GM12878 (cell line): ENCODE measurements at regions not wholly inside any gene's neighbourhood (a gene's known extent, or its start where the extent isn't known, plus 50 kb on each side); places are given as distances from the start of the nearest gene placed in this dataset.

Source experiments
- ATAC-seq: fragments of 200-7000 bp; cut with Tn5 transposase; 3 replicates; pipeline ENCODE4 v1.9.1; 2020; ENCODE audit warnings: mild to moderate bottlenecking, moderate library complexity
- BruUV-seq: library from RNA; stranded (reverse); fragments of 400-500 nt; replicated peaks from 2 replicates; lab custom pipeline; 2021; lab: Mats Ljungman, UMichigan
- CTCF ChIA-PET: fragments of 300-600 bp; sonication (Branson Sonifier 250); formaldehyde crosslinking; extraction: SDS; loops from one replicate; lab custom pipeline; 2021; ENCODE audit warnings: inconsistent platforms; lab: Yijun Ruan, JAX
- POLR2A ChIA-PET: fragments of 350-600 bp; formaldehyde crosslinking; extraction: SDS; loops from one replicate; lab custom pipeline; 2021; ENCODE audit warnings: inconsistent platforms; lab: Charles Lee
- RAD21 ChIA-PET: fragments of 300-600 bp; sonication (Branson Sonifier 250); formaldehyde crosslinking; loops from one replicate; lab custom pipeline; 2023; ENCODE audit warnings: antibody characterized with exemption; ENCODE audit not compliant: unreplicated experiment; lab: Charles Lee
- SMC1A ChIA-PET: fragments of 300-600 bp; sonication (Branson Sonifier 250); formaldehyde crosslinking; loops from one replicate; lab custom pipeline; 2023; ENCODE audit not compliant: unreplicated experiment, uncharacterized antibody; lab: Charles Lee
- DNase-seq: peaks from one replicate; pipeline ENCODE4 v3.0.0-alpha.2; 2011; ENCODE audit warnings: low read depth, low spot score
- FAIRE-seq: peaks from 3 replicates; lab custom pipeline; 2011; peaks lifted over from hg19 to GRCh38; lab: Jason Lieb, UNC
- H2AFZ ChIP-seq: 2 replicates; pipeline ENCODE4 v1.6.0; 2011; ENCODE audit warnings: low read depth, low read length, control low read depth; ENCODE audit not compliant: control insufficient read depth
- H3K27ac ChIP-seq: 2 replicates; pipeline ENCODE4 v1.5.1; 2011; ENCODE audit warnings: control low read depth; ENCODE audit not compliant: control insufficient read depth, insufficient read depth
- H3K27me3 ChIP-seq, 2 experiments: replicated peaks in 1 of 2; 2 replicates each; pipeline versions ENCODE4 v1.6.0 to v1.6.1; 2011; ENCODE audit warnings: low read length in 1 of 2; ENCODE audit not compliant: control insufficient read depth in 2 of 2, insufficient read depth in 2 of 2
- H3K36me3 ChIP-seq, 2 experiments: 2 replicates each; pipeline ENCODE4 v1.5.1; 2011; ENCODE audit warnings: low read length in 1 of 2; ENCODE audit not compliant: control insufficient read depth in 2 of 2, insufficient read depth in 2 of 2
- H3K4me1 ChIP-seq: 2 replicates; pipeline ENCODE4 v1.6.1; 2011; ENCODE audit warnings: mild to moderate bottlenecking, low read length, moderate library complexity, mixed read lengths; ENCODE audit not compliant: control insufficient read depth, insufficient read depth
- H3K4me2 ChIP-seq: 2 replicates; pipeline ENCODE4 v1.6.0; 2011; ENCODE audit warnings: control low read depth; ENCODE audit not compliant: control insufficient read depth, insufficient read depth
- H3K4me3 ChIP-seq: fragments of 200-600 bp; sonication (generic); 2 replicates; pipeline ENCODE4 v1.5.1; 2016
- H3K79me2 ChIP-seq: 2 replicates; pipeline ENCODE4 v1.6.0; 2011; ENCODE audit warnings: low read length; ENCODE audit not compliant: control insufficient read depth, insufficient read depth
- H3K9ac ChIP-seq: 2 replicates; pipeline ENCODE4 v1.8.0; 2011; ENCODE audit warnings: low read length, control low read depth, mixed read lengths; ENCODE audit not compliant: control insufficient read depth, insufficient read depth
- H3K9me3 ChIP-seq: replicated peaks from 3 replicates; pipeline ENCODE4 v1.5.1; 2011; ENCODE audit warnings: mild to moderate bottlenecking, low read length; ENCODE audit not compliant: control insufficient read depth, insufficient read depth
- H4K20me1 ChIP-seq: 2 replicates; pipeline ENCODE4 v1.6.0; 2011; ENCODE audit not compliant: control insufficient read depth, insufficient read depth
- CEBPB ChIP-seq, 2 experiments: fragments of 150-350 bp in 1 of 2; IDR thresholded peaks; 2 replicates each; pipeline ENCODE4 v1.6.1; 2012 to 2014; ENCODE audit warnings: low read depth in 2 of 2, low read length in 2 of 2, borderline replicate concordance in 1 of 2, inconsistent platforms in 1 of 2
- CEBPZ ChIP-seq: fragments of 150-350 bp; IDR thresholded peaks from 2 replicates; pipeline ENCODE4 v1.6.1; 2016; ENCODE audit warnings: low read depth, low read length
- E2F4 ChIP-seq: IDR thresholded peaks from 2 replicates; pipeline ENCODE4 v1.6.1; 2012; ENCODE audit warnings: low read depth, low read length, improper control_type of control experiment
- EZH2 ChIP-seq: IDR thresholded peaks from 2 replicates; pipeline ENCODE4 v1.6.1; 2012; ENCODE audit warnings: low read depth, mild to moderate bottlenecking, control low read depth, inconsistent platforms, low read length, borderline replicate concordance; ENCODE audit not compliant: control insufficient read depth
- FOXM1 ChIP-seq: IDR thresholded peaks from 2 replicates; pipeline ENCODE4 v1.6.1; 2012; ENCODE audit warnings: low read depth, mild to moderate bottlenecking, inconsistent platforms, low read length, moderate library complexity
- HDGF ChIP-seq: fragments of 450-650 bp; IDR thresholded peaks from 2 replicates; pipeline ENCODE4 v1.6.1; 2016; ENCODE audit warnings: antibody characterized with exemption
- HSF1 ChIP-seq: fragments of 150-350 bp; IDR thresholded peaks from 2 replicates; pipeline ENCODE4 v1.6.1; 2014; ENCODE audit warnings: mild to moderate bottlenecking, low read depth, low read length
- IKZF1 ChIP-seq: fragments of 450-650 bp; conservative IDR thresholded peaks from 2 replicates; pipeline ENCODE4 v1.6.1; 2017; ENCODE audit warnings: antibody characterized with exemption, mild to moderate bottlenecking
- MTA3 ChIP-seq: IDR thresholded peaks from 2 replicates; pipeline ENCODE4 v1.6.1; 2012; ENCODE audit warnings: low read length, inconsistent platforms, borderline replicate concordance
- NKRF ChIP-seq: fragments of 450-650 bp; conservative IDR thresholded peaks from 2 replicates; pipeline ENCODE4 v1.6.1; 2017; ENCODE audit warnings: mild to moderate bottlenecking, moderate library complexity
- PML ChIP-seq: IDR thresholded peaks from 2 replicates; pipeline ENCODE4 v1.6.1; 2012; ENCODE audit warnings: low read length, inconsistent platforms
- RAD21 ChIP-seq: IDR thresholded peaks from 2 replicates; pipeline ENCODE4 v1.6.1; 2011; ENCODE audit warnings: mild to moderate bottlenecking, low read depth, low read length, moderate library complexity; ENCODE audit not compliant: insufficient read depth
- RELA ChIP-seq: fragments of 450-650 bp; IDR thresholded peaks from 2 replicates; pipeline ENCODE4 v1.8.0; 2014; ENCODE audit warnings: borderline replicate concordance; ENCODE audit not compliant: partially characterized antibody
- SMAD1 ChIP-seq: fragments of 450-650 bp; IDR thresholded peaks from 2 replicates; pipeline ENCODE4 v1.6.1; 2018; ENCODE audit warnings: mild to moderate bottlenecking, low read depth; ENCODE audit not compliant: partially characterized antibody
- STAT3 ChIP-seq: IDR thresholded peaks from 2 replicates; pipeline ENCODE4 v1.6.1; 2011; ENCODE audit warnings: low read depth, low read length, improper control_type of control experiment
- WGBS: methylation state at CpG from one replicate; pipeline ENCODE4 v1.1.6; 2016; ENCODE audit warnings: low lambda C conversion rate; ENCODE audit not compliant: insufficient replicate concordance, insufficient coverage; ENCODE audit errors: missing lambda C conversion rate; 5-methylcytosine and 5-hydroxymethylcytosine counted together
- in situ Hi-C: fragments of 300-500 bp; cut with MboI; formaldehyde crosslinking; loops from 9 replicates; pipeline ENCODE4 v1.14.3; 2018; ENCODE audit warnings: mixed read lengths
- intact Hi-C: fragments of 100-400 bp; cut with micrococcal nuclease; formaldehyde crosslinking; loops from one replicate; pipeline ENCODE4 v1.14.2; 2022; ENCODE audit not compliant: unreplicated experiment

- TF ChIP-seq CEBPZ (no peak), CEBPB (IDR thresholded peaks at IDR 0.05; ENCODE audit: borderline replicate concordance in 1 of 2, low read depth in 2 of 2, low read length in 2 of 2) (no peak), STAT3 (no peak), FOXM1 (no peak), IKZF1 (no peak), PML (no peak)
These were observed 141.2 kb upstream of the ZNF716 start (continued) for GRCh38 chr7:57308631-57309408.

GRCh38 chr7:57327081-57327480 lies 122.9 kb upstream of the ZNF716 start:
- no peak for DNase-seq
- Histone ChIP-seq H3K4me2 (no peak overlapping the region), H3K36me3 (no peaks in the 10 kb centered on the region), H3K4me3 (no peak overlapping the region), H3K9ac (no peak overlapping the region), H3K27ac (no peak overlapping the region), H2AFZ (no peak overlapping the region), H3K9me3 (no peaks in the 10 kb centered on the region; the same call in 2 of the 3 replicates), H3K4me1 (no peaks in the 10 kb centered on the region), H3K79me2 (no peaks in the 10 kb centered on the region), H3K27me3 (no peaks in the 10 kb centered on the region), H4K20me1 (no peaks in the 10 kb centered on the region)
- ATAC-seq, result no peak
- intact Hi-C loops, result no loop called here
- no TSS peak for BruUV-seq
- no peak for FAIRE-seq
- CTCF ChIA-PET, result no interaction called here
- 17% methylated on average over 4 of the region's 4 CpGs for WGBS
- POLR2A ChIA-PET, result no interaction called here
- in situ Hi-C loops, result no loop called here
- RAD21 ChIA-PET, result no interaction called here
- SMC1A ChIA-PET, result no interaction called here
- TF ChIP-seq NKRF (no peak), RELA (no peak), HSF1 (no peak), EZH2 (no peak), HDGF (no peak), MTA3 (no peak), RAD21 (no peak), E2F4 (no peak), SMAD1 (no peak)
